Neuron (in vitro differentiated cells): ENCODE measurements at regions not wholly inside any gene's neighbourhood (a gene's known extent, or its start where the extent isn't known, plus 50 kb on each side); places are given as distances from the start of the nearest gene placed in this dataset.

Experiments
- H2AFZ ChIP-seq: one replicate; pipeline ENCODE4 v1.6.1; 2013; ENCODE audit warnings: low read depth, mild to moderate bottlenecking, inconsistent platforms, low read length, moderate library complexity
- H3K27me3 ChIP-seq: one replicate; pipeline ENCODE4 v1.6.1; 2013; ENCODE audit warnings: low read length; ENCODE audit not compliant: insufficient read depth
- H3K36me3 ChIP-seq: one replicate; pipeline ENCODE4 v1.6.1; 2013; ENCODE audit warnings: low read length; ENCODE audit not compliant: insufficient read depth
- H3K4me1 ChIP-seq: one replicate; pipeline ENCODE4 v1.6.1; 2013; ENCODE audit warnings: low read length; ENCODE audit not compliant: insufficient read depth
- H3K4me3 ChIP-seq: 2 replicates; pipeline ENCODE4 v1.5.1; 2013; ENCODE audit warnings: mild to moderate bottlenecking, low read length, moderate library complexity
- H3K9me3 ChIP-seq: one replicate; pipeline ENCODE4 v1.6.1; 2013; ENCODE audit warnings: low read length

DNA sequence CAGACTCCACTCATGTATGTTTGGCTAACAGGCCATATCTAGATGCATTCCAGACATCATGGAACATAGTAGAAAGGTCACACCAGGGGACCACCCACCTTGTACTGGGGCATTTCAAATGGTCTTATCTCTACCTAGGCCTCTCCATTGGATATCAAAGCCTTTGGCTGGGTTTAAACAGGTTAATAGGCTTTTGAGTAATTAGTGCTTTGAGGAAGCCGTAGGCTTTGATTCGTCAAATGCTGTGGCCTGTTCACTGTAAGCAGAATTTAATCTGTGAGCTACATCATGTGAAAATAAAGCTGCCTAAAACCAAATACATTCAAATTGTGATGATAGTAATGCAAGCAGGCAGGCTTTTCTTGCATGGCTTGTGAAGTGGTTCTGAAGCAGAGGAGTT lies 129.5 kb downstream of the ST8SIA2 start:
- H2AFZ ChIP-seq = no peak overlapping the region
- H3K4me3 ChIP-seq = no peak overlapping the region
- H3K27me3 ChIP-seq = no peaks in the 10 kb centered on the region
- H3K4me1 ChIP-seq = peaks cover 37% of the 10 kb centered on the region
- no peaks in the 10 kb centered on the region for H3K9me3 ChIP-seq
- H3K36me3 ChIP-seq = no peaks in the 10 kb centered on the region

DNA sequence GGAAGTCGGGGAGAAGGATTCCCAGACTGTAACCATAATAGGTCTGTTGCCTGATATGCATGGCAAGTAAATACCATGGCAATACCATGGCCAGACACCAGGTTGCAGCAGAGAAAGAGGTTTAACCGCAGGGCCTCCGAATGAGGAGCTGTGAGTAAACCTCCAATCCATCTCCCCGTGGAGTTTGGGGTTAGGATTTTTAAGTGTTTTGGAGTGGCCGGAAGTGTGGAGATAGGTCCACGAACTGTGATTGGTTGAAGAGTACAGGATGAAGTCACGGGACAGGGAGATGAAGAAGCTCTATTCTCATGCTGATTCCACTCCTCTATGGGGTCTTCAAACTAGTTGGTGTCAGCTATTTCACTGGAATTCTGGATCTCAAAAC lies 127.9 kb downstream of the ST8SIA2 start:
- Histone ChIP-seq H3K4me3 (no peak overlapping the region), H2AFZ (peak overlapping the region; percentile 64), H3K9me3 (no peaks in the 10 kb centered on the region), H3K4me1 (peaks cover 37% of the 10 kb centered on the region), H3K27me3 (no peaks in the 10 kb centered on the region), H3K36me3 (no peaks in the 10 kb centered on the region)

DNA sequence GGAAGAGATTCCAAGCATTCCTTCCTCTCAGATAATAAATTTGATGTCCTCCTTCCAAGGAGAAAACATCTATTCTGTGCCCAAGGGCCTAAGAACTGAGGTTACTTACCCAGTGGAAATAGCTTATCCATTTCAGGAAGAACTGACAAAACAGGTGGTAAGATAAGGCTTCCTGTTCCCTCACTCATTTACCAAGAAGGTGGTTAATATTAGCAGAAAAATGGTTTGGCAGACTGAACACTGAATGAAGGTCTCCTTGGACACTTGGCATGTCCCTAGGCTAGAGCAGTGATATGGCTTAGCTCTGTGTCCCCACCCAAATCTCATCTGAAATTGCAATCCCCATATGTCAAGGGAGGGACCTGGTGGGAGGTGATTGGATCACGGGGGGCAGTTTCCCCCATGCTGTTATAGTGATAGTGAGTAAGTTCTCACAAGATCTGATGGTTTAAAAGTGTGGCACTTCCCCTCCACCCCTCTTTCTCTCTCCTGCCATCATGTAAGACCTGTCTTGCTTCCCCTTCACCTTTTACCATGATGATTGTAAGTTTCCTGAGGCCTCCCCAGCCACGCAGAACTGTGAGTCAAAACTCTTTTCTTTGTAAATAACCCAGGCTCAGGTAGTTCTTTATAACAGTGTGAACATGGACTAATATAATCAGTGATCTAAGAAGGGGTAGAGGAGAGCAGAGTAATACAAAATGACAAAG lies 127.4 kb downstream of the ST8SIA2 start:
- no peak overlapping the region for H2AFZ ChIP-seq
- H3K4me3 ChIP-seq = no peak overlapping the region
- no peaks in the 10 kb centered on the region for H3K9me3 ChIP-seq
- no peaks in the 10 kb centered on the region for H3K36me3 ChIP-seq
- no peaks in the 10 kb centered on the region for H3K27me3 ChIP-seq
- peaks cover 37% of the 10 kb centered on the region for H3K4me1 ChIP-seq

DNA sequence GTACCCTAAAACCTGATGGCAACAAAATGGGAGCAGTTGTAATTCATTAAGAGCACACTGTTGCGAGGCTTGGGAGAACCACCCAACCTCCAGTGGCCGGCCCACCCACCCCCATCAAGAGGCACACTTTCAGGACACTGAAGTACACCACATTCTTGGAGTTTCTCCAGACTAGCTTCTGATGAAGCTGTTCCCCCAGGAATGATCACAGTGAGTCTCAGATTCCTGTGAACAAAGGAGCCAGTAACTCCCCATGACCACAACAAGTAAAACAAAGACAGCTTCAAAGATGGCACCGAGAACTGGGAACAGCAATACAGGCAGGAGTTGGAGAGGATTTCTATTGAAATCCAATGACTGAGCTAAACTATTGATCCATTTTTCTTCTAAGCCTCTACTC lies 126.0 kb downstream of the ST8SIA2 start:
- Histone ChIP-seq H3K4me3 (no peak overlapping the region), H3K4me1 (peaks cover 29% of the 10 kb centered on the region), H3K9me3 (no peaks in the 10 kb centered on the region), H3K36me3 (no peaks in the 10 kb centered on the region), H3K27me3 (no peaks in the 10 kb centered on the region), H2AFZ (no peak overlapping the region)
